ENCODE measurements at regions not wholly inside any gene's neighbourhood (a gene's known extent, or its start where the extent isn't known, plus 50 kb on each side); places are given as distances from the start of the nearest gene placed in this dataset.

GRCh38 chr13:58187881-58188280 is 556.3 kb downstream of the PCDH17 start:
- DNase-seq (ENCODE audit: low read depth, low spot score) = no peak

GRCh38 chr13:58190577-58190976 is 559.0 kb downstream of the PCDH17 start:
- DNase-seq (ENCODE audit: low read depth, low spot score) = no peak

GRCh38 chr13:58191754-58192153 is 560.2 kb downstream of the PCDH17 start:
- no peak for DNase-seq (ENCODE audit: low read depth, low spot score)

GRCh38 chr13:58202099-58202498 is 570.6 kb downstream of the PCDH17 start:
- no peak for DNase-seq (ENCODE audit: low read depth, low spot score)

- DNase-seq (ENCODE audit: low read depth, low spot score) = no peak
Measured at GRCh38 chr13:58207501-58207900, 576.0 kb downstream of the PCDH17 start.

GRCh38 chr13:58235454-58235853 is 603.9 kb downstream of the PCDH17 start:
- DNase-seq (ENCODE audit: low read depth, low spot score) = no peak

- DNase-seq (ENCODE audit: low read depth, low spot score) = no peak
Measured at GRCh38 chr13:58238972-58239773, 607.6 kb downstream of the PCDH17 start.

- no peak for DNase-seq (ENCODE audit: low read depth, low spot score)
Measured at GRCh38 chr13:58239774-58240268, 608.3 kb downstream of the PCDH17 start.

GRCh38 chr13:58247080-58247479 is 615.5 kb downstream of the PCDH17 start:
- no peak for DNase-seq (ENCODE audit: low read depth, low spot score)

GRCh38 chr13:58254943-58255342 is 623.4 kb downstream of the PCDH17 start:
- no peak for DNase-seq (ENCODE audit: low read depth, low spot score)

- DNase-seq (ENCODE audit: low read depth, low spot score) = no peak
Measured at GRCh38 chr13:58266271-58266670, 634.7 kb downstream of the PCDH17 start.

GRCh38 chr13:58298556-58299135 is 667.1 kb downstream of the PCDH17 start:
- DNase-seq (ENCODE audit: low read depth, low spot score) = no peak

GRCh38 chr13:58300224-58300623 is 668.7 kb downstream of the PCDH17 start:
- no peak for DNase-seq (ENCODE audit: low read depth, low spot score)

- no peak for DNase-seq (ENCODE audit: low read depth, low spot score)
Measured at GRCh38 chr13:58300974-58301681, 669.6 kb downstream of the PCDH17 start.

GRCh38 chr13:58302349-58302748 is 670.8 kb downstream of the PCDH17 start:
- DNase-seq (ENCODE audit: low read depth, low spot score) = no peak

GRCh38 chr13:58306062-58306461 is 674.5 kb downstream of the PCDH17 start:
- DNase-seq (ENCODE audit: low read depth, low spot score) = no peak

- DNase-seq (ENCODE audit: low read depth, low spot score) = no peak
Measured at GRCh38 chr13:58313219-58313618, 681.7 kb downstream of the PCDH17 start.

- DNase-seq (ENCODE audit: low read depth, low spot score) = no peak
Measured at GRCh38 chr13:58318495-58319167, 687.1 kb downstream of the PCDH17 start.

- DNase-seq (ENCODE audit: low read depth, low spot score) = no peak
Measured at GRCh38 chr13:58324161-58324560, 692.6 kb downstream of the PCDH17 start.

- DNase-seq (ENCODE audit: low read depth, low spot score) = no peak
Measured at GRCh38 chr13:58329746-58330145, 698.2 kb downstream of the PCDH17 start.

GRCh38 chr13:58340895-58341294 is 709.4 kb downstream of the PCDH17 start:
- no peak for DNase-seq (ENCODE audit: low read depth, low spot score)

GRCh38 chr13:58341318-58341717 is 709.8 kb downstream of the PCDH17 start:
- DNase-seq (ENCODE audit: low read depth, low spot score) = no peak
